Cardiac muscle cell (in vitro differentiated cells and primary cell): ENCODE measurements at regions not wholly inside any gene's neighbourhood (a gene's known extent, or its start where the extent isn't known, plus 50 kb on each side); places are given as distances from the start of the nearest gene placed in this dataset.

ENCODE experiments used
- DNase-seq, 2 donors: peaks; one replicate each; pipeline versions ENCODE4 v3.0.0 to v3.0.0-alpha.2; 2010 to 2017; ENCODE audit warnings: low read depth in 1 of 2, low spot score in 1 of 2
- H3K27ac ChIP-seq: fragments of 200-600 bp; sonication (generic); 2 replicates; pipeline ENCODE4 v1.5.1; 2016
- H3K27me3 ChIP-seq: fragments of 200-600 bp; sonication (generic); 2 replicates; pipeline ENCODE4 v1.6.0; 2016; ENCODE audit warnings: control low read depth
- H3K36me3 ChIP-seq: fragments of 200-600 bp; sonication (generic); 2 replicates; pipeline ENCODE4 v1.5.1; 2016; ENCODE audit warnings: control low read depth
- H3K4me1 ChIP-seq: fragments of 200-600 bp; sonication (generic); 2 replicates; pipeline ENCODE4 v1.8.1; 2017; ENCODE audit warnings: low read depth, mild to moderate bottlenecking, mixed run types
- H3K4me3 ChIP-seq: fragments of 200-600 bp; sonication (generic); 2 replicates; pipeline ENCODE4 v1.5.1; 2016; ENCODE audit warnings: mild to moderate bottlenecking
- H3K9me3 ChIP-seq: fragments of 200-600 bp; sonication (generic); 2 replicates; pipeline ENCODE4 v1.5.1; 2017; ENCODE audit warnings: low read depth, mild to moderate bottlenecking, control low read depth
- CTCF ChIP-seq: IDR thresholded peaks from 2 replicates; pipeline ENCODE4 v1.5.1; 2012; ENCODE audit warnings: low read depth, mild to moderate bottlenecking, low read length

GRCh38 chr4:85246055-85246454 is 228.9 kb upstream of the ARHGAP24 start:
- H3K27ac ChIP-seq: no peak overlapping the region
- no peaks in the 10 kb centered on the region for H3K36me3 ChIP-seq
- TF ChIP-seq CTCF: no peak
- H3K4me3 ChIP-seq: no peak overlapping the region
- DNase-seq: no peak
- no peaks in the 10 kb centered on the region for H3K4me1 ChIP-seq
- no peaks in the 10 kb centered on the region for H3K27me3 ChIP-seq
- H3K9me3 ChIP-seq: no peaks in the 10 kb centered on the region

- no peak for TF ChIP-seq CTCF
- no peak for DNase-seq
- Histone ChIP-seq H3K4me3 (no peak overlapping the region), H3K36me3 (no peaks in the 10 kb centered on the region), H3K27ac (no peak overlapping the region), H3K9me3 (no peaks in the 10 kb centered on the region), H3K4me1 (no peaks in the 10 kb centered on the region), H3K27me3 (no peaks in the 10 kb centered on the region)
Measured at GRCh38 chr4:85250852-85251251, 224.1 kb upstream of the ARHGAP24 start.

- Histone ChIP-seq H3K36me3 (no peaks in the 10 kb centered on the region), H3K4me1 (no peaks in the 10 kb centered on the region), H3K9me3 (no peaks in the 10 kb centered on the region), H3K4me3 (no peak overlapping the region), H3K27ac (no peak overlapping the region), H3K27me3 (no peaks in the 10 kb centered on the region)
- no peak for TF ChIP-seq CTCF
- no peak for DNase-seq
Measured at GRCh38 chr4:85257817-85258370, 217.1 kb upstream of the ARHGAP24 start.

GRCh38 chr4:85260064-85260463 is 214.9 kb upstream of the ARHGAP24 start:
- H3K27me3 ChIP-seq: no peaks in the 10 kb centered on the region
- no peak for TF ChIP-seq CTCF
- no peak for DNase-seq

GRCh38 chr4:85265234-85265633 is 209.7 kb upstream of the ARHGAP24 start:
- Histone ChIP-seq H3K4me1 (no peaks in the 10 kb centered on the region), H3K27me3 (no peaks in the 10 kb centered on the region), H3K27ac (no peak overlapping the region), H3K36me3 (no peaks in the 10 kb centered on the region), H3K9me3 (no peaks in the 10 kb centered on the region), H3K4me3 (no peak overlapping the region)
- no peak for DNase-seq
- TF ChIP-seq CTCF: no peak

More at GRCh38 chr4:85260064-85260463, 214.9 kb upstream of the ARHGAP24 start:
- Histone ChIP-seq H3K27ac (no peak overlapping the region), H3K36me3 (no peaks in the 10 kb centered on the region), H3K9me3 (no peaks in the 10 kb centered on the region), H3K4me1 (no peaks in the 10 kb centered on the region), H3K4me3 (no peak overlapping the region)

GRCh38 chr4:85268188-85268587 is 206.8 kb upstream of the ARHGAP24 start:
- Histone ChIP-seq H3K4me1 (no peaks in the 10 kb centered on the region), H3K36me3 (no peaks in the 10 kb centered on the region), H3K27me3 (no peaks in the 10 kb centered on the region), H3K9me3 (no peaks in the 10 kb centered on the region), H3K27ac (no peak overlapping the region), H3K4me3 (no peak overlapping the region)
- no peak for DNase-seq
- no peak for TF ChIP-seq CTCF
